MM.1S (cell line): ENCODE measurements at regions not wholly inside any gene's neighbourhood (a gene's known extent, or its start where the extent isn't known, plus 50 kb on each side); places are given as distances from the start of the nearest gene placed in this dataset.

ENCODE experiments used
- CTCF ChIP-seq: fragments of 300-600 bp; sonication (generic); IDR thresholded peaks from 2 replicates; pipeline ENCODE4 v1.5.1; 2016; ENCODE audit warnings: antibody characterized with exemption, low read length, mixed read lengths
- EZH2 ChIP-seq: fragments of 300-600 bp; sonication (generic); optimal IDR thresholded peaks from 2 replicates; pipeline ENCODE3; 2017; ENCODE audit warnings: low read depth, mild to moderate bottlenecking, antibody characterized with exemption, low read length, mixed read lengths
- EZH2phosphoT487 ChIP-seq: fragments of 300-600 bp; sonication (generic); IDR thresholded peaks from 2 replicates; pipeline ENCODE4 v1.6.1; 2018; ENCODE audit warnings: antibody characterized with exemption, low read length

GRCh38 chr2:145323512-145323911 is 803.6 kb upstream of the ZEB2 start:
- TF ChIP-seq CTCF (no peak), EZH2 (no peak), EZH2phosphoT487 (no peak)
